ENCODE measurements at regions not wholly inside any gene's neighbourhood (a gene's known extent, or its start where the extent isn't known, plus 50 kb on each side); places are given as distances from the start of the nearest gene placed in this dataset.

DNA sequence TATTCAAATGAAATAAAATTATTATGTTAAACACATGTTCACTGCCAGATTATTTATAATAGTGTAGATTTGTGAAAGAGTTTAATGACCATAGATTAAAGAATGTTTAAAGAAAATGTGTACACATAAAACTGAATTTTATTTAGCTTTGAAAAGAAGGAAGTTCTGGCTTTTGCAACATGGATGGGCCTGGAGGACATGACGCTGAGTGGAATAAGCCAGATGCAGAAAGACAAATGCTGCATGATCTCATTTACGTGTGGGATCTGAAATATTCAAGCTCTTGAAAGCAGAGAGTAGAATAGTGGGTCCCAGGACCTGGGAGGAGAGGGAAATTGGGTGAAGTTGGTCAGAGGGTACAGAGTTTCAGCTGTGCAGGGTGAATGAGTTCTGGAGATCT lies 1261.2 kb downstream of the TMEM121 start:
- TF ChIP-seq RAD21 (CRISPR knock-in tag; IDR thresholded peaks at IDR 0.05) (no peak), ADNP (CRISPR knock-in tag; IDR thresholded peaks at IDR 0.05) (no peak)

All from HepG2 (cell line).